ENCODE measurements at regions not wholly inside any gene's neighbourhood (a gene's known extent, or its start where the extent isn't known, plus 50 kb on each side); places are given as distances from the start of the nearest gene placed in this dataset.

GRCh38 chr6:17047889-17048288 is 54.0 kb upstream of the STMND1 start:
- no peak for DNase-seq

GRCh38 chr6:17045581-17046322 is 56.1 kb upstream of the STMND1 start:
- no peak for DNase-seq

DNA sequence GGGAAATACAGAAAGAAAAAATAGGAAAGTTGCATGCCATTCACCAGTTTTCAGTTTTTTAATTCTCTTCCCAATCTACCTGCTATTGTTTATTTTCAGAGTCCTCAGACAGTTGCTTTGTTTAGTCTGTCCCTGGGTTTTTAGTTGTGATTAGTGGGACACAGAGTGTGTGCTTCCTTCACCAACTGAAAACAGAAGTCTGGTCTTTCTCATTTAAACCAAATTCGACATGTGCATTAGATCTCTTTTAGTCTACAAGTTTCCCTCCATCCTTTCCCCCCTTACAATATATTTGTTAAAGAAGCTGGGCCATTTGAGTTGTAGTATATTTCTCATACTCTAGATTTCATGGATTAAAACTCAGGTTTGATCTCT is 58.7 kb upstream of the STMND1 start:
- no peak for DNase-seq

GRCh38 chr6:17042422-17043147 is 59.3 kb upstream of the STMND1 start:
- DNase-seq = peak; percentile 7

DNA sequence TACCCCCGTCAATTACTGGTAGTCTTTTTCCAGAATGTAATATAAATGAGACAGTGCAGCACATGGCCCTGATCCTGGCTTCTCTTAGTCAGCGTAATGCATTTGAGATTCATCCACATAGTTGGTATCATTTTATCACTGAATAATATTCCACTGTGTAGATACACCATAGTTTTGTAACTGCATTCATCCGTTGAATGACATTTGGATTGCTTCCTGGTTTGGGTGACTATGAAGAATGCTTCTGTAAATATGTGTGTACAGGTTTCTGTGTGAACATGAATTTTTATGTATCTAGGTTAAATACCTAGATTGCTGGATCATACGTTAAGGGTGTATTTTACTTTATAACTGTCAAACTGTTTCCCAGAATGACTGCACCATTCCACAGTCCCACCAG is 62.6 kb upstream of the STMND1 start:
- no peak for DNase-seq

DNA sequence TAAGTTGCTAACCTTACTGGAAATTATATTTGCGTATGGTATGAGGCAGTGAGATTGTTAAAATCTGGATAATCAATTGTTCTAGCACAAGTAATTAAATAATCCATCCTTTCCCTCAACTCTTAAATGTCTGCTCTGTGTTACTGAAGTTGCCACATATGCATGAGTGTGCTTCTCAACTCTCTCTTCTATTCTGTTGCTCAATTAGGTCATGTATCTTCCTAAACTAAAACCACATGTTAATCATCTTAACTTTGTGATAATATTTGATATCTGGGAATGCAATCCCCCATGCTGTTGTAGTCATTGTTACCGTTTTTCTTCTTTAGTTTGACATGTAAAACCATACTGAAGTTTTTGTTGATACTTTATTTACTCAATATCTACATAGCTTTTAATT is 63.5 kb upstream of the STMND1 start:
- DNase-seq = no peak

DNA sequence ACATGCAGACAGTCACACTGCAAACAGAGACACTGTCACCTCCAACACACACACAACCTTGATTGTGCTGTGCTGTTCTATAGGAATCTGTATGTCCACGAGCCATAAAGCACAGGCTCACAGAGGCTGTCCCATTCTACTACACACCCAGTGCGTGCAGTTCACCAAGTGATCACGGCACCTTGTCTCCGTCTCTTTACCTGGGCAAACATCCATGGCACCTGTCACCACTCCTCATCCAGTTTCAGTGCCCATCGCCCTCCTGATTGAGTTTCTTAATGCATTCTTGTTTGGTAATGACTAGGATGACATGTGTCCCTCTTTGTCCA is 65.8 kb upstream of the STMND1 start:
- DNase-seq = no peak

DNA sequence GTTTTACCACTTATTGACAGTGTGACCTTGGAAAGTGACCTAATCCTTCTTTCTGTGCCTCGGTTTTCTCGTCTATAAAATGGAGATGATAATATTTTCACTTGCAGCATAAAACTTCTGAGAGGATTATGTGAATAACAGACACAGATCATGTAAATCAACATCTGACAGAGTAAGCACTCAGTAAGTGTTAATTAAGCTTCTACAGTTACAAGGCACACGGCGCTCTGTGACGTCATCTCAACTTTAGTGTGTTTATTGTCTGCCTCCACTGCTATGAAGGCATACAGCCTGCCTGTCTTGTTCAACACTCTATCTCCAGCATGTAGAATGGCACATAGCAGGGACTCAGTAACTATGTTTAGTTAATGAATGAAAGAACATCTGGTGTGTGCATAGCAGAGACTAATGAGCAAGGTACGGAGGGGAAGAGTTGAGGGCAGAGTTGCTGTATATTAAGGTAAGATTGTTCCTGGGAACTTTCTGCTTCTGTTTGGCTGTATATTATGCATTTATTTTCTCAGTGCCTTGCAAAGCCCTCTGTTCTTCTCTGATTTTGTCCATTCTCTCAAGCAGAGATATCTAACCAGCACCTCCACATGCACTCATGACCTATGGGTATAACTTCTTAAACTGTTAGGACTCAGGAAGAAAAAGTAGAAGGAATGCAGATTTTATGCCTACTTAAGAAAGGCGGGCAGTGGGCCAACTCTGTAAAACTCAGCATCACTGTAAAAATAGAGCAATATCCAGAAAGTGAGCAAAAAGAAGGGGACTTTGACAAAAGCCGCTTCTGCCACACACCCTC is 66.4 kb upstream of the STMND1 start:
- DNase-seq = no peak

GRCh38 chr6:17033746-17034145 is 68.1 kb upstream of the STMND1 start:
- DNase-seq = no peak

GRCh38 chr6:17032988-17033634 is 68.7 kb upstream of the STMND1 start:
- no peak for DNase-seq

- no peak for DNase-seq
Observed at GRCh38 chr6:17032590-17032987, 69.3 kb upstream of the STMND1 start.

DNA sequence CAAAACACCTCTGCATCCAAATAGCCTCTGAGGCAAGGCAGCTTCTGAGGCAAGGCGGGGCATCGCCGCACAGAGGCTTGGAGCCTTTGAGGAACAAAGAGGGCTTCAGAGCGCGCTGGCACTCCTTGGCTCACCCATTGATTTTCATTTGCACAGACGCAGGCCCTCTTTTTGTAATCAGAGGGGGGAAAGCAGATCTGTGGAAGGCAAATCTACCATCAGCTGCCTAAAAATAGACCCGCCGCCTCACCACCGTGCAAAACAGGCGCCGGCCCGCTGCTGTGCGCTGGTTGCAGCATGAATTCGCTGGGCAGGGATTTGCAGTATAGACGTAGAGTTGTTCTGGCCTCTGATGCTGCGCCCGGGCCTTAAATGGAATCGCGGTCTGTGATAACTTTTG is 69.9 kb upstream of the STMND1 start:
- DNase-seq = no peak

DNA sequence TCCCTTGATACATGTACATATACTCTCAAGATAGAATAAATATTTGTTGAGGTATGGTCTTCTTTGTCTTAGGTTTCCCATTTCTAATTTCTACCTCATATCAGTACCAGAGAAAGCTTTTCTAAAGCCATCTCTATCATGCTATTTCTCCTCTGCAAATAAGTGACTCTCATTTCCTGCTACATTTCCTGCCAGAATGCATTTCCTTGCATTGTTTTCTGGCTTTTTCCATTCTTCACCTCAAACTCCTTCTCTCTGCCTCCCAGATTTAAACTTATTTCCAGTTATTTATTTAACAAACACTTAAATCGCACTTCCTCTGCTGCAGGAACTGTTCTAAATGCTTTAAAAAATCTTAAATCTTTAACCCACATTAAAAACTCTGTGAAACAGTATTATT is 74.4 kb upstream of the STMND1 start:
- DNase-seq = no peak

- DNase-seq = no peak
Observed at GRCh38 chr6:17022604-17023003, 79.2 kb upstream of the STMND1 start.

DNA sequence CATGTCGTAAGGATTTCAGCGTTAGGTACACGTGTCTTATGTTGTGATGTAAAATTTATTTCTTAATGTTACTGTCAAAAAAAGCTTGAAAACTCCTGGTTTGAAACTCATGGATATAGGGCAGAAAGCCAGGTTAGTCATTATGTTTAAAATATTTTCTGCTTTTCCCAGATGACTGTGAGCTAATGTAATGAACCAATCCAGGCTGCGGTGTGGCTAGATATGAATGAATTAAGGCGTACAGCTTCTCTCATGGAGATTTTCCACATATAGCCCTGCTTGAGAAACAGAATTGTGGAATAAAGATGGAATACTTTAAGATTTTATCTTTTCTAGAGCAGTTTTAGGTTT is 80.3 kb upstream of the STMND1 start:
- no peak for DNase-seq

- DNase-seq = no peak
Observed at GRCh38 chr6:17020889-17021538, 80.8 kb upstream of the STMND1 start.

- no peak for DNase-seq
Observed at GRCh38 chr6:17018425-17018824, 83.4 kb upstream of the STMND1 start.

DNA sequence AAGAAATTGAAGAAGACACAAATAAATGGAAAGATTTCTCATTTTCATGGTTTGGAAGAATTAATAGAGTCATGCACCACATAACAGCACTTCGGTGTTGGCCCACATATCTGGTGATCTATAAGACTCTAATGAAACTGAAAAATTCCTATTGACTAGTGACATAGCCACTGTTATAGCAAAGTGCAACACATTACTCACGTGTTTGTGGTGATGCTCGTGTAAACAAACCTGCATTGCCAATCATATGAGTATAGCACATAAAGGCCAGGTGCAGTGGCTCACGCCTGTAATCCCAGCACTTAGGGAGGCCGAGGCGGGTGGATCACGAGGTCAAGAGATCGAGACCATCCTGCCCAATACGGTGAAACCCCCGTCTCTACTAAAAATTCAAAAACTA is 84.4 kb upstream of the STMND1 start:
- DNase-seq = no peak

DNA sequence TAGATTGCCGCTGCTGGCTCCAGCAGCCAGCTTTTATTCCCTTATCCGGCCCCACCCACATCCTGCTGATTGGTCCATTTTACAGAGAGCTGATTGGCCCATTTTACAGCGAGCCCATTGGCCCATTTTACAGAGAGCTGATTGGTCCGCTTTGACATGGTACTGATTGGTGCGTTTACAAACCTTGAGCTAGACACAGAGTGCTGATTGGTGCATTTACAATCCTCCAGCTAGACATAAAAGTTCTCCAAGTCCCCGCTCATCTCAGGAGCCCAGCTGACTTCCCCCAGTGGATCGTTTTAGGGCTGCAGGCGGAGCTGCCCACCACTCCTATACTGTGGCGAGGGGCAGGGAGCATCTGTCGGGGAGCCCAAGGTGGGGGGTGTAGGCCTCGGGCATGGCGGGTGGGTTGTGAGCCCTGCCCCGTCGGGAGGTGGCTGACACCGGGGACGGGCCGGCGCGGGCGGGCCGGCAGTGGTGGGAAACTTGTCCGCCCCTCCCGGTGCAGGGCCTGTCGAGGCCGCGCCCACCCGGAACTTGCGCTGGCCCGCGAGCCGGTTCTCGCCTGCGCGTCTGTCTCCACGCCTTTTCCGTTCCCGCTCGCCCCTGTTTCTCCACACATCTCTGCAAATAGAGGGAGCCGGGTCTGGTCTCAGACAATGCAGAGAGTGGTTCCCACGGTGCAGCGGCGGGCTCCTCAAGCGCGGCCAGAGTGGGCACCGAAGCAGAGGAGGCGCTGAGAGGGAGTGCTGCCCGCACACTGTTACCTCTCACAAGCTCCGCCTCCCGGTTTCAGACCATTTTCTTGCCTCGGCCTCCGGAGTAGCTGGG is 86.1 kb upstream of the STMND1 start:
- DNase-seq = peak; percentile 73

DNA sequence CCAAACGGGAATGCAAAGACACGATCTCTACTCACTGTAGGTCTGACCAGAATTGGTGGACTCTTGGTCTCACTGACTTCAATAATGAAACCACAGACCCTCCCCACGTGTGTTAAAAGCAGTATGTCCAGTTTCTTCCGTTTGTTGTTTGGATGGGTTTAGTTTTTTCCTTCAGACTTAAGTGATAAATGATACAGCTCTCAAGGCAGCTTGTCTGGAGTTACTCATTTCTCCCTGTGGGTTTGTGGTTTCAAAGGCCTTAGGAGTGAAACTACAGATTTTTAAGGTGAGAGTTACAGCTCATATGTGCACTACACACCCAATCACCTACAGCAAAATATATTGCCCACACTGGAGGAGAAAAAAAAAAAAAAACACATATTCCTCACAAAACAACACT is 86.7 kb upstream of the STMND1 start:
- DNase-seq = peak; percentile 15

GRCh38 chr6:17013701-17014100 is 88.1 kb upstream of the STMND1 start:
- no peak for DNase-seq
